Fibroblast of skin of back (primary cell): ENCODE measurements at regions not wholly inside any gene's neighbourhood (a gene's known extent, or its start where the extent isn't known, plus 50 kb on each side); places are given as distances from the start of the nearest gene placed in this dataset.
A peak's percentile ranks its signal among the peaks of the same experiment; 100 is the strongest.
"Not testable (repeated sequence)": the region's sequence is repeated elsewhere in the genome, so short reads cannot be mapped to it uniquely, and the experiment has no call there.

Experiments
- DNase-seq: peaks from one replicate; pipeline ENCODE4 v3.0.0-alpha.2; 2013

DNA sequence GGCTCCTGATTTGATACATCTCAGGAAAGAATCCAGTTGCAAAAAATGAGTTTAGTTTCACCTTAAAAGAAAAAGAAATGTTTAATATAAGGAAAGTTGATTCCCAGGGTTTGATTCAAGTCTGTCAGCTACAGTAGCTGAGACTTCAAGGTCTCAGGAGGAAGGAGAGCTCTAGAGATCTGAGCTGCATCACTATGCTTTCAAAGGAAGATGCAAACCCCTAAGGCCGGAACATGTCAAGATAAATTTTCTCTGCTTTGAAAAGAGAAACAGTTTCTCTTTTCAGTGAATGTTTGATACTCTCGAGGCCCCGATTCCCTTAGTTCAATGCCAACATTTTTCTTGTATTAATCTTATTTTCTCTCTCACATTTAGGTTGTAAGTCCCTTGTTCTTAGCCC is 128.6 kb downstream of the RGPD3 start:
- no peak for DNase-seq

DNA sequence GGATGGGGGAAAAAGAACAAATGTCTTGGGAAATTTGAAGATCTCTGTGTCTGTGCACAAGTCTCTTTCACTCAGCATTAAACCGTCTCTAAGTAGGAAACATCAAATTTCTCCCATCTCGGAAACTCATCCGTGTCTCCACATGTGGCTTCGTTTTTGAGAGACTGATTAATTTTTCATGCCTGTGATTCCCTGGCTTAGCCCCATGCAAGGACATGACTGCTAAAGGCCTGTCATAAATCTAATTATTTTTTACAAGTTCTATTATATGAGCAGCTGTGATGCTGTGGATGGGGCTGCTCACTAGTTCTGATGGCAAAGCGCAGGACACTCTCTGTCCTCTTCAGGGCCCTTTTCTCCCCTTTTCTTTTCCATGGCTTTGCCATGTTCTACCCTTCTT is 129.1 kb downstream of the RGPD3 start:
- no peak for DNase-seq

DNA sequence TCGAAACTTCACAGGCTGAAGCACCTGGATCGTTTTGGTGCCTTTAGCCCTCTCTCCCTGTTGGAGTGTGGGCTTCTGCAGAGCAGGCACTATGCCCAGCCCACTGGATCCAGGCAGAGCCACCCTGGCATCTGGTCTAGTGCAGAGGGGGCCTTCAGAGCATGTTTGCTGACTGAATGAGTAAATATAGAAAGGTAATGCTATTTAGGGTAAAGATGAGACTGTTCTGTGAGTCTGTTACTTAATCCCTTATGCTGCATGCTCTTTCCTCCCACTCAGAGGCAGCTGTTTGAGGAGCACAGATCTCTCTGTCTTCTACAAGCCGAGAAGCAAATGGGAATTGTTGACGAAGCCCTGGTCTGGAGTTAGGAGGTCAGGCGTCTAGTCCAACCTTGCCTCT is 130.2 kb downstream of the RGPD3 start:
- DNase-seq = no peak

DNA sequence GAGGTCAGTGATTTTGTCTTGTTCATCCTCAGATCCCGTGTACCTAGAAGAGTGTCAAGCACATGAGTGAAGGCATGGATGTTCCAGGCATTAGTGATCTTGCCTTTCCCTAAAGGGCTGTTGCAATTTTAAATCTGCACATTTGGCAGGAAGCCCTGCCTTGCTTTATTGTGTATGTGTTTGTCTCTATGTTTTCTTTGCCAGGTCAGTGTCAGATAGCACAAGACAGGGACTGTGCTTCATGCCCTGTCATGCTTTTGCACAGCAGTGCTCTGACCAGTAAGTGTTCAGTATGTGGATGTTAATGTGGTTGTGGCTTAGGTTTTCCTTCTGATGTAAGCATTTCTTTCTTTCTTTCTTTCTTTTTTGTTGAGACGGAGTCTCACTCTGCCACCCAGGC is 131.5 kb downstream of the RGPD3 start:
- DNase-seq = no peak

DNA sequence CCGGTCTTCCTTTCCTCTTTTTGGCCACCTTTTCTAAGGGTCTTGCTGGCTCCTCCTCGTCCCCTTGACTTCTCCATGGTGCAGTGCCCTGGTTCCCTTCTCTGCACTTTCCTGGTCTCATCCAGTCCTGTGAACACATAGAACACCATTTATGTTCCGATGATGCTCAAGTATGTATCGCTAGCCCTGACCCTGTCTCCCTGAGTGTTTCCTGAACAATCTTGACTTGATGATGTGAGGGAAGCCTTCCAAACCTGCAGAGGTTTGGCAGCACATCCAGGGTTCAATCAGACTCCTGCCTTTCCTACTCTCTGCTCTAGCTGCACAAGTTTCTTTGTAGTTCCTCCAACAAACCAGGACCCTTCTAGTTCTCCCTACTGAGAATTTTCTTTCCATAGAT is 132.1 kb downstream of the RGPD3 start:
- DNase-seq = no peak

DNA sequence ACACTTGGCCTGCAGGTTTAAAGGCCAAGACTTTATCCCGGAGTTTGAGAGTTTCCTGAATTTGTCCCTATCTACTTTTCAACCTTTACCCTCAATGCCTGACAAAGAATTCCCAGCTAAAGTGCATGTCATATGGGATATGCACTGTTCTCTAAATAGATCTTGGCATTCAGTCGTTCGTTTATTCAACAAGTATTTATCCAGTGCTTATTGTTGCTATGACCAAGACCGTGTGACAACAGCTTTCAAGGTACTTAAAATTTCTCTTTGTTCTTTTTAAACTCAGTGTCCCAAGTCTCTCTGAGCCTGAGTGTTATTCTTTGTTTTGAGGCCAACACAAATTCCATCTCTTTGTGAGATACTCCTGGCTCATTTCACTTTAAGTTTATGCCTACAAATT is 133.4 kb downstream of the RGPD3 start:
- no peak for DNase-seq

DNA sequence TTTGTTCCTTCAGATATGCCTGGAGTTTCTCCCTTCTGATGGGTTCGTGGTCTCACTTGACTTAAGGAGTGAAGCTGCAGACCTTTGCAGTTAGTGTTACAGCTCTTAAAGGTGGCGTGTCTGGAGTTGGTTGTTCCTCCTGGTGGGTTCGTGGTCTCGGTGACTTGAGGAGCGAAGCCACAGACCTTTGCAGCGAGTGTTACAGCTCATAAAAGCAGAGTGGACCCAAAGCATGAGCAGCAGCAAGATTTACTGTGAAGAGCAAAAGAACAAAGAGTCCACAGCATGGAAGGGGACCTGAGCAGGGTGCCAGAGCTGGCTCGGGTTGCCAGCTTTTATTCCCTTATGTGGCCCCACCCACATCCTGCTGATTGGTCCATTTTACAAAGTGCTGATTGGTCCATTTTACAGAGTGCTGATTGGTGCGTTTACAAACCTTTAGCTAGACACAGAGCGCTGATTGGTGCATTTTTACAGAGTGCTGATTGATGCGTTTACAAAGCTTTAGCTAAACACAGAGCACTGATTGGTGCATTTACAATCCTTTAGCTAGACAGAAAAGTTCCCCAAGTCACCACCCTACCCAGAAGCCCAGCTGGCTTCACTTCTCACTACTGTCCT is 134.8 kb downstream of the RGPD3 start:
- DNase-seq = not testable (repeated sequence)

DNA sequence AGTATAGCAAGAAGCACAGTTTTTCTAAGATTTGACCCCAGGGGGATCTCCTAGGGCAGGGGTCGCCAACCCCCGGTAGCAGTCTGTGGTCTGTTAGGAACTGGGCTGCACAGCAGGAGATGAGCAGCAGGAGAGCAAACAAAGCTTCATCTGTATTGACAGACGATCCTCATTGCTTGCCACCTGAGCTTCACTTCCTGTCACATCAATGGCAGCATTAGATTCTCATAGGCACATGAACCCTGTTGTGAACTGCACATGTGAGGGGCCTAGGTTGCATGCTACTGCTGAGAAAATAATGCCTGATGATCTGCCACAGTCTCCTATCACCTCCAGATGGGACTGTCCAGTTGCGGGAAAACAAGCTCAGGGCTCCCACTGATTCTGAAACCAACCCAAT is 136.2 kb downstream of the RGPD3 start:
- no peak for DNase-seq

DNA sequence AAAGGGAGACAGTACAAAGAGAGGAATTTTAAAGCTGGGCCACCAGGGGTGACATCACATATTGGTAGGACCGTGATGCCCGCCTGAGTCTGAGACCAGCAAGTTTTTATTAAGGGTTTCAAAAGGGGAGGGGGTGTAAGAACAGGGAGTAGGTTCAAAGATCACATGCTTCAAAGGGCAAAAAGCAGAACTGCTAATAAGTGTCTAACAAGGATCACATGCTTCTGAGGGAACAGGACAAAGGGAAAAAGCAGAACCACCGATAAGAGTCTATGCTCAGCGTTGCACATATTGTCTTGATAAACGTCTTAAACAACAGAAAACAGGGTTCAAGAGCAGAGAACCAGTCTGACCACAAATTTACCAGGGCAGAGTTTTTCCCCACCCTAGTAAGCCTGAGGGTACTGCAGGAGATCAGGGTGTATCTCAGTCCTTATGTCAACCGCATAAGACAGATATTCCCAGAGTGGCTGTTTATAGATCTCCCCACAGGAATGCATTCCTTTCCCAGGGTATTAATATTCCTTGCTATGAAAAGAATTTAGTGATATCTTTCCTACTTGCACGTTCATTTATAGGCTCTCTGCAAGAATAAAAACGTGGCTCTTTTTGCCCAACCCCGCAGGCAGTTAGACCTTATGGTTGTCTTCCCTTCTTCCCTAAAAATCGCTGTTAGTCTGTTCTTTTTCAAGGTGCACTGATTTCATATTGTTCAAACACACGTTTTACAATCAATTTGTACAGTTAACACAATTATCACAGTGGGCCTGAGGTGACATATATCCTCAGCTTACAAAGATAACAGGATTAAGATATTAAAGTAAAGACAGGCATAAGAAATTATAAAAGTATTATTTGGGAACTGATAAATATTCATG is 136.5 kb upstream of the UXS1 start:
- DNase-seq = peak; percentile 91

DNA sequence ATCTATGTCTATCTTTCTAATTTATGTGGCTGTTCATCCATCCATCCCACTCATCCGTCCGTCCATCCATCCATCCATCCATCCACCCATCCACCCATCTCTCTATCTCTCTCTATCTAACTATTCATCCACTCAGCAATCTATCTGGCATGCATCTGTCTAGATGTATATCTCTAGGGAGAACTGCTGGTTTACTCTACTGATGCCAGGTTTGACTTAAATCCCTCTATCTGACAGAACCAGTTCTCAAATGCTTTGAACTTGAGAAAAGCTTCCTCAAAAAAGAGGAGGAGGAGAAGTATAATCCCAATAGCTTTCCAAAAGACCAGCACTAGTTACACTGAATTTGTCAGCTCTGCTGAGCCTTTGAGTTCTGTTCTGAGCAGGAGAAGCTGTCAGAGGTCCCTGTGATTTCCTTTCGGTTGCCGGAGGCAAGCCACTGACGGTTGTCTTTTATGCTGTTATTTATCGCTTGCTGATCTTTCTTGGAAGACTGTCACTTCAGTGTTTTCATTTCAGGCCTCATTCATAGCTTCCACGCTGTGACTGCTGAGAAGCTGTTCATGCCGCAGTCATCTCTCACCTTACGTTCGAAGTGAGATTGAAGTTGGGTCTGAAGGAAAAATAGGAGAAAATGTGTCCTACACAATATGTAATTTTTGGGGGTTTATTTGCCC is 129.4 kb upstream of the UXS1 start:
- DNase-seq = no peak

DNA sequence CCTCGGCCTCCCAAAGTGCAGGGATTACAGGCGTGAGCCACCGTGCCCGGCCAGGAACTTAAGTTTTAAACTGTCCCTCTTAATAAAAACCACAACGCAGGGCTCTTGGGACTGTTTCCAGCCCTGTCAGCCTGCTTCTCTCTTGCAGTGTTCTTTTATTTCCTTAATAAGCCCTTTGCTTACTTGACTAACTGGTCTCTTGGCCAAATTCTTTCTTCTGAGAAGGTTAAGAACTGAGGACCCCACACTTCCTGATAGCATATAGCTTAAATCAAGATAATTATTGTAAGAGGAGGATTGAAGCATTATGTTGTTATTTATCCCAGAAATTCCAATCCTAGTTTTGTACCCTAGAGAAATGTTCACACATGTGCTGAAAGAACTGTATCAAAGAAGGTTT is 128.2 kb upstream of the UXS1 start:
- no peak for DNase-seq

DNA sequence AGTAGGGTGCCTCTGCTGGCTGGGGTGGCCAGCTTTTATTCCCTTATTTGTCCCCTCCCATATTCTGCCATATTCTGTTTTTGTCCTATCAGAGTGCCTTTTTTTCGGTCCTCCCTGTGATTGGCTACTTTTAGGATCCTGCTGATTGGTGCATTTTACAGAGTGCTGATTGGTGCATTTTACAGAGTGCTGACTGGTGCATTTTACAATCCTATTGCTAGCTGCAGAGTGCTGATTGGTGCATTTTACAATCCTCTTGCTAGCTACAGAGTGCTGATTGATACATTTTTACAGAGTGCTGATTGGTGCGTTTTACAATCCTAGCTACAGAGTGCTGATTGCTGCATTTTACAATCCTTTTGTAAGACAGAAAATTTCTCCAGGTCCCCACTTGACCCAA is 126.3 kb upstream of the UXS1 start:
- DNase-seq = not testable (repeated sequence)

DNA sequence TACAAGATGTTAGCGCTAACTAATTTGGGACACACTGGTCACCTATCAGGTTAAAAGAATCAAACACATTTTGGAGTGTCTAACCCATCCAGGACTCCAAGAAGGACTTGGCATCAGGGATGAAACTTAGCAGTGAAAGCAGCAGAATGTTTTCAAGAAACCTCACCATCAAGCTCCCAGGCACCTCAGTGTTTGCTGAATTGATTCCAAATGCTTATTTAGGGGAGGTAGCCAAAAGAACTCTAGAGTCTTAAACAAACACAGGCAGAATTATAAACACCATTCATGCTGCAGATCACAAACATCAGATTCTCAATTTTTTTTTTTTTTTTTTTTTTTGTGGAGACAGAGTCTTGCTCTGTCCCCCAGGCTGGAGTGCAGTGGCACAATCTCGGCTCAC is 122.8 kb upstream of the UXS1 start:
- no peak for DNase-seq

DNA sequence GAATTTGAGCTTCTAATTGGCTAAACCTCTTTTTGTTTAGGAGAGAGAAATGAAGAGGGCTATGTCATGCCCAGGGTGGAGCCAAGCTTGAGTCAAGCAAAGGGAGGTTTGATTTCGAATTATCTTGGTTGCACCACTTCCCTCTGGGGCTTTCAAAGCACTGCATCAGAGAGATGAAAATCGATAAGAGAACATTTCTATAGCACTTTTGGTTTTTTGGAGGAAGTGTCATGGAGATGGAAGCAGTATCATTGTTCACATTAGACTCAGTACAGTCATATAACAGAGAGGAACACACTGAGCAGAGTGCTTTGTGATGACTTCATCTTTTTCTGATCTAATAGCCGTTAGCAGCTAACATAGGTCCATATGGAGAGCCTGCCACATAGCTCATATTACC is 120.3 kb upstream of the UXS1 start:
- no peak for DNase-seq

DNA sequence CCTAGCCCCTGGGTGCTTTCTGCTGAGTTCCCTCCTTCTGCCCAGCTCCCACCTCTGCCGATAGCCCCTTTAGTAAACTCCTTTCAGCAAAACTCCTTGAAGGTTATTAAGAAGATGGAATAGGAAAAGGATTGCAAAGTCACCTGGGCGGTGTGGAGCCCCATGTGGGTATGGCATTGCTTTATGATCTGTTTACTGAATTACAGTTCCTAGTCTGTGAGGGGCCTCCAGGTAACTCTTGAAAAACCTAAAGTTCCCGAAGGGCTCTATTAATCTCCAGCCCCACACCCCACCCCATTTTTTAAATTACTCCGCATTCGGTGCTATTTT is 116.9 kb upstream of the UXS1 start:
- DNase-seq = no peak

DNA sequence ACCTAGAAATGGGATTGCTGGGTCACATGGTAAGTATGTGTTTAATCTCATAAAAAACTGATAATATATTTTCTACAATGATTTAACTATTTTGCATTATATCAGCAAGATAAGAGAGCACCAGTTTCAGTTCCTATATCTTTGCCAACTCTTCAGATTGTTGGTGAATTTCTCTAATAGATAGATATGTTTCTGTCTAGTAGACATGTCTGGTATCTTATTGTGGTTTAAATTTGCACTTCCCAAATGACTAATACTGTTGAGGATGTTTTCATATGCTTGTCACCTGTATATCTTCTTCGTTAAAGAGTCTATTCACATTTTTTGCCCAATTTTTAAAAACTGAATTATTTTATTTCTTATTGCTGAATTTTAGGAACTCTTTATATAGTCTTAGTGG is 113.8 kb upstream of the UXS1 start:
- no peak for DNase-seq

DNA sequence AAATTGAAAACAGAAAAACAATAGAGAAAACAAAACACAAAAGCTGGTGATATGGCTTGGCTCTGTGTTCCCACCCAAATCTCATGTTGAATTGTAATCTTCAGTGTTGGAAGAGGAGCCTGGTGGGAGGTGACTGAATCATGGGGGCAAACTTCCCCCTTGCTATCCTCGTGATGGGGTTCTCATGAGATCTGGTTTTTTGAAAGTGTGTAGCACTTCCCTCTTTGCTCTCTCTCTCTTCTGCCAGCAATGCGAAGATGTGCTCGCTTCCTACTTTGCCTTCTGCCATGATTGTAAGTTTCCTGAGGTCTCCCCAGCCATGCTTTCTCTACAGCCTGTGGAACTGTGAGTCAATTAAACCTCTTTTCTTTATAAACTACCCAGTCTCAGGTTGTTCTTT is 112.3 kb upstream of the UXS1 start:
- no peak for DNase-seq

DNA sequence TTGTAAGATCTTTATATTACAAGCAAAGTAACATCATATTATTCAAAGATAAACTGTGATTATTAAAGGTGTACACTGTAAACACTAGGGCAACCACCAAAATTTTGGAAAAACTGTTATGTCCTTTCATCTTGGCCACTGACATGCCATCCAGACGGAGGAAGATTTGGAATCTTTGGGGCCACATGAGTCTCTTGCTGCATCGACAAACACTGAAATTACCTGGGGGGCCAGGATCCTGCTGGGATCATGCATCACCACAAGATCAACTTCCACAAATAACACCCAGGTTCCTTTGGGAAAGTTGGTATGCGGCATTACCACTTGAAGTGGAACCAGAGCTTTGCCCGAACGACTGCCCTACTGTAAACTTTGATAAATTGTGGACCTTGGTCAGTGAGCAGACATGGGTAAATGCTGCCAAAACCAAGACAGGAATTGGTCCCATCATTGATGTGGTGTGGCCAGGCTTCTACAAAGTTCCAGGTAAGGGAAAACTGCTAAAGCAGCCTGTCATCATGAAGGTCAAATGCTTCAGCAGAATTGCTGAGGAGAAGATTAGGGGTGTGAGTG is 110.6 kb upstream of the UXS1 start:
- no peak for DNase-seq

DNA sequence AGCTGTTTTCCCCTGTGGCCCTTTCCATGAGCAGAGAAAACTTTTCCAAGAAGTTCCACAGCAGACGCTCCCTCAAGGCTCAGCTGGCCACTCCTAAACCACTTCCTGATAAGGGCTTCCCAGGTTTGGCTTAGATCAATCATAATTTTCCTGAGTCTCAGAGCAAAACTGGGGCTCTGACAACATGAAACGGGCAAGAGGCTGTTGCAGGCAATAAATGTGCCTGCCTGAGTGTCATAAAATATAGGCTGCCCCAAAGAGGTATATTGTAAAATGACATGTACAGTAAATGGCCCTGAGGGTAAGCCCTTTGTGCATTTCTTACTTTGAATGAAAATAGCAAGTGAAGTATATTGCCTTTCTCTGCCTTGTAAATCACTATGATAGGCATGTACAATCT is 105.6 kb upstream of the UXS1 start:
- no peak for DNase-seq

DNA sequence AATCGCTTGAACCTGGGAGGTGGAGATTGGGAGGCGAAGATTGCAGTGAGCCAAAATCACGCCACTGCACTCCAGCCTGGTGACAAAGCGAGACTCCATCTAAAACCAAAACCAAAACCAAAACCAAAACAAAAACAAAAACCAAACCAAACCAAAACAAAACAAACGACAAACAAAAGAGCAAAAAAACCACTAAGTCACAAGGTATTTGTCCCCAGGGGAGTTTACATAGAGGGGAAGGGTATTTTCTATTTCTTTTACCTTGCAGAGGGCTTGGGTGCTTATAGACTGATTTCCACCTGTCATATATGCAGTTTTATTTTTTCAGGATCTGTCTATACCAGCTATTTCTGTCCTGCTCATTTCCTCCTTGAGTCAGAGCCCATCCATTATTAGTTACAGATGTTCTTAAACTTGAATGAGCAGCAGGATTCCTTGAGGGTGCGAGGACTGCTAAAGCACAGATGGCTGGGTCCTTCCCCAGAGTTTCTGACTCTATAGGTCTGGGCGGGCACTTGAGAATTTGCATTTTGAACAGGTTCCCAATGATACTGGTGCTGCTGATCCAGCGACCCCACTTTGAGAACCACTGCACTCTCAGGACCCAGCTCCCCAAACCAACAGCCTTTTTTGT is 102.2 kb upstream of the UXS1 start:
- peak; percentile 50 for DNase-seq

DNA sequence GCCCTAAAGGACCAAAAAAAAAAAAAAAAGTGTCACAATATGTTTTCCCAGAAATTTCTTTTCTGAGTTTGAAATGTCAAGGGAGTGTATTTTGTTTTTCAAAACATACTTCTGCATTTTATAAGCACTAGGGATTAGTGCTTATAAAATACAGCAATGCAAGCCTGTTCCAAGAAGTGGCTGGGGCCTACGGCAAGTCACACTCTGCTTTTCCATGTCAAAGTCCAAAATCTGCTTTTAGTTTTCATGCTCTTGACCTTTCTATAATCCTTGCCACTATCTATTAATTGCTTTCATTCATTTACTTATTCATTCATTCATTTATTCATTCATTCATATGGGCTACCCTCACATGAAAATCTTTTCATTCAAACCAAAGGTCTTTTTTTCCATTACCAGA is 100.1 kb upstream of the UXS1 start:
- DNase-seq = no peak

DNA sequence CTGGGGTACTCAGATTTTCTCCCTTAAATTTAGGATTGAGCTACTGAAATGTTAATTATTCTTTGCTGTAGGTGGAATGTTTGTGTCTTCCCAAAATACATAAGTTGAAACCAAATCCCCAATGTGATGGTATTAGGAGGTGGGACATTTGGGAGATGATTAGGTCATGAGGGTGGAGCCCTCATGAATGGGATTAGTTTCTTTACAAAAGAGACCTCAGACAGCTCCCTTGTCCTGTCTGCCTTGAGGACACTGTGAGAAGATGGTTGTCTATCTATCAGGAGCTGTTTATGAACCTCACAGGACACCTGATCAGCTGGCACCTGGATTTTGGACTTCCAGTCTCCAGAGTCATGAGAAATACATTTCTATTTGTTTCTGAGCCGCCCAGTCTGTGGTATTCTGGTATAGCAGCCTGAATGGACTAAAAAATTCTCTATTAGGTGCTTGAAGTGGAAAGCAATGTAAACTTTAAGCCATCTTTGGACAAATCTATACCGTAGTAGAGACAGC is 99.2 kb upstream of the UXS1 start:
- no peak for DNase-seq

DNA sequence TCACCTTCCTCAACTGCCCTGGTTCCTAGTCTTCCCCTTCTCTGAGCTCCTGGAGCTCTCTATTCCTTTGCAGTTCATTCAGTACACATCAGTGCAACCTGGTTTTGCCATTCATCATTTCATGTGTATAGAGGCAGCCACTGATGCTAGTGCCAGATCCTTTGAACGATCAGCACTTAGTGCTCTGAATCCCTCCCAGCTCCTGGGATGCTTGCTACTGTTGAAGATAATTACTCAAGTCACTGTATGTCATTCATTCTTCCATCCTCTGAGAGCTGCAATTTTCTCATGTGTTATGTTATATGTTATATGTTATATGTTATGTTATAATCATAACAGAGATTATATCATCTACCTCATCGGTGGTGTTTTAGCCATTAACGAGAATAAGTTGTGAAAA is 98.5 kb upstream of the UXS1 start:
- DNase-seq = no peak
